Superior temporal gyrus (tissue), 1 donor: ENCODE measurements at regions not wholly inside any gene's neighbourhood (a gene's known extent, or its start where the extent isn't known, plus 50 kb on each side); places are given as distances from the start of the nearest gene placed in this dataset.

Source experiments
- DNase-seq: peaks from one replicate; pipeline ENCODE4 v3.0.0-alpha.2; 2016; ENCODE audit errors: extremely low spot score

- DNase-seq, result no peak
These were observed 175.4 kb upstream of the IGSF21 start for GRCh38 chr1:17932164-17932563.

- no peak for DNase-seq
These were observed 174.1 kb upstream of the IGSF21 start for GRCh38 chr1:17933501-17933900.

- no peak for DNase-seq
These were observed 173.6 kb upstream of the IGSF21 start for GRCh38 chr1:17933971-17934370.

GRCh38 chr1:17935230-17935629 lies 172.4 kb upstream of the IGSF21 start:
- no peak for DNase-seq

GRCh38 chr1:17941431-17942189 lies 166.0 kb upstream of the IGSF21 start:
- DNase-seq, result no peak

- DNase-seq, result no peak
These were observed 164.1 kb upstream of the IGSF21 start for GRCh38 chr1:17943506-17943905.

GRCh38 chr1:17944646-17945045 lies 163.0 kb upstream of the IGSF21 start:
- DNase-seq, result no peak

GRCh38 chr1:17946434-17946833 lies 161.2 kb upstream of the IGSF21 start:
- DNase-seq, result no peak

GRCh38 chr1:17948594-17948993 lies 159.0 kb upstream of the IGSF21 start:
- no peak for DNase-seq

- DNase-seq, result no peak
These were observed 158.1 kb upstream of the IGSF21 start for GRCh38 chr1:17949511-17949910.

- no peak for DNase-seq
These were observed 156.9 kb upstream of the IGSF21 start for GRCh38 chr1:17950728-17951127.

- DNase-seq, result no peak
These were observed 155.1 kb upstream of the IGSF21 start for GRCh38 chr1:17952506-17952905.

- DNase-seq, result no peak
These were observed 153.7 kb upstream of the IGSF21 start for GRCh38 chr1:17953921-17954320.

GRCh38 chr1:17955302-17956285 lies 152.0 kb upstream of the IGSF21 start:
- DNase-seq, result no peak

- no peak for DNase-seq
These were observed 149.9 kb upstream of the IGSF21 start for GRCh38 chr1:17957588-17958267.

- DNase-seq, result no peak
These were observed 148.9 kb upstream of the IGSF21 start for GRCh38 chr1:17958704-17959103.

GRCh38 chr1:17963513-17963912 lies 144.1 kb upstream of the IGSF21 start:
- DNase-seq, result no peak

- DNase-seq, result no peak
These were observed 142.0 kb upstream of the IGSF21 start for GRCh38 chr1:17965515-17966100.

- DNase-seq, result peak; percentile 69
These were observed 141.3 kb upstream of the IGSF21 start for GRCh38 chr1:17966341-17966740.

- no peak for DNase-seq
These were observed 139.9 kb upstream of the IGSF21 start for GRCh38 chr1:17967623-17968255.

- no peak for DNase-seq
These were observed 136.8 kb upstream of the IGSF21 start for GRCh38 chr1:17970757-17971156.
